DND-41 (cell line): ENCODE measurements at regions not wholly inside any gene's neighbourhood (a gene's known extent, or its start where the extent isn't known, plus 50 kb on each side); places are given as distances from the start of the nearest gene placed in this dataset.

Experiments
- CTCF ChIP-seq: IDR thresholded peaks from 2 replicates; pipeline ENCODE4 v1.5.1; 2012; ENCODE audit warnings: borderline replicate concordance, low read length, moderate library complexity, mild to moderate bottlenecking; ENCODE audit not compliant: poor library complexity, severe bottlenecking; ENCODE audit errors: extremely low read depth
- EZH2 ChIP-seq: IDR thresholded peaks from 3 replicates; pipeline ENCODE4 v1.6.1; 2012; ENCODE audit warnings: borderline replicate concordance, low read depth, mild to moderate bottlenecking, moderate library complexity, low read length, inconsistent platforms; ENCODE audit not compliant: severe bottlenecking

- no peak for TF ChIP-seq CTCF
- no peak for TF ChIP-seq EZH2
Measured at GRCh38 chr9:126219648-126220063, 107.0 kb upstream of the MVB12B start.
